ENCODE measurements at regions not wholly inside any gene's neighbourhood (a gene's known extent, or its start where the extent isn't known, plus 50 kb on each side); places are given as distances from the start of the nearest gene placed in this dataset.

- Mint-ChIP-seq H3K27ac (ENCODE audit: unreplicated experiment) (no peak overlapping the region), H3K36me3 (ENCODE audit: unreplicated experiment) (no peaks in the 10 kb centered on the region), H3K9me3 (ENCODE audit: unreplicated experiment) (no peaks in the 10 kb centered on the region), H3K27me3 (ENCODE audit: unreplicated experiment) (peaks cover 3% of the 10 kb centered on the region), H3K4me3 (ENCODE audit: unreplicated experiment) (no peak overlapping the region), H3K4me1 (ENCODE audit: low read depth, unreplicated experiment) (peaks cover 7% of the 10 kb centered on the region)
- DNase-seq, result no peak
- peak; percentile 88 for TF ChIP-seq CTCF (IDR thresholded peaks at IDR 0.05; ENCODE audit: partially characterized antibody, unreplicated experiment)
Measured at GRCh38 chr2:79219383-79219988, 59.9 kb upstream of the REG3A start.

- H3K9me3 Mint-ChIP-seq (ENCODE audit: unreplicated experiment), result no peaks in the 10 kb centered on the region
- no peak overlapping the region for H3K4me3 Mint-ChIP-seq (ENCODE audit: unreplicated experiment)
- no peak overlapping the region for H3K27ac Mint-ChIP-seq (ENCODE audit: unreplicated experiment)
- H3K4me1 Mint-ChIP-seq (ENCODE audit: low read depth, unreplicated experiment), result no peaks in the 10 kb centered on the region
- H3K36me3 Mint-ChIP-seq (ENCODE audit: unreplicated experiment), result no peaks in the 10 kb centered on the region
- TF ChIP-seq CTCF (IDR thresholded peaks at IDR 0.05; ENCODE audit: partially characterized antibody, unreplicated experiment), result no peak
- H3K27me3 Mint-ChIP-seq (ENCODE audit: unreplicated experiment), result no peaks in the 10 kb centered on the region
- no peak for DNase-seq
Measured at GRCh38 chr2:79210274-79210917, 50.8 kb upstream of the REG3A start.

Data from glutamatergic neuron (in vitro differentiated cells).